PC-3 (cell line): ENCODE measurements at regions not wholly inside any gene's neighbourhood (a gene's known extent, or its start where the extent isn't known, plus 50 kb on each side); places are given as distances from the start of the nearest gene placed in this dataset.

ENCODE experiments used
- EZH2 ChIP-seq: fragments of 300-600 bp; sonication (generic); IDR thresholded peaks from one replicate; pipeline ENCODE4 v1.6.1; 2017; ENCODE audit warnings: antibody characterized with exemption, mild to moderate bottlenecking, low read length; ENCODE audit not compliant: unreplicated experiment
- EZH2phosphoT487 ChIP-seq: fragments of 300-600 bp; sonication (generic); IDR thresholded peaks from 2 replicates; pipeline ENCODE4 v1.6.1; 2018; ENCODE audit warnings: mild to moderate bottlenecking, antibody characterized with exemption, low read length, borderline replicate concordance
- TF ChIP-seq, protein P1 (sequence below): fragments of 300-600 bp; sonication (generic); conservative IDR thresholded peaks from 2 replicates; pipeline ENCODE4 v1.5.1; 2017; ENCODE audit warnings: antibody characterized with exemption, low read depth, mild to moderate bottlenecking, low read length

- TF ChIP-seq, protein P1, sequence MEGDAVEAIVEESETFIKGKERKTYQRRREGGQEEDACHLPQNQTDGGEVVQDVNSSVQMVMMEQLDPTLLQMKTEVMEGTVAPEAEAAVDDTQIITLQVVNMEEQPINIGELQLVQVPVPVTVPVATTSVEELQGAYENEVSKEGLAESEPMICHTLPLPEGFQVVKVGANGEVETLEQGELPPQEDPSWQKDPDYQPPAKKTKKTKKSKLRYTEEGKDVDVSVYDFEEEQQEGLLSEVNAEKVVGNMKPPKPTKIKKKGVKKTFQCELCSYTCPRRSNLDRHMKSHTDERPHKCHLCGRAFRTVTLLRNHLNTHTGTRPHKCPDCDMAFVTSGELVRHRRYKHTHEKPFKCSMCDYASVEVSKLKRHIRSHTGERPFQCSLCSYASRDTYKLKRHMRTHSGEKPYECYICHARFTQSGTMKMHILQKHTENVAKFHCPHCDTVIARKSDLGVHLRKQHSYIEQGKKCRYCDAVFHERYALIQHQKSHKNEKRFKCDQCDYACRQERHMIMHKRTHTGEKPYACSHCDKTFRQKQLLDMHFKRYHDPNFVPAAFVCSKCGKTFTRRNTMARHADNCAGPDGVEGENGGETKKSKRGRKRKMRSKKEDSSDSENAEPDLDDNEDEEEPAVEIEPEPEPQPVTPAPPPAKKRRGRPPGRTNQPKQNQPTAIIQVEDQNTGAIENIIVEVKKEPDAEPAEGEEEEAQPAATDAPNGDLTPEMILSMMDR, result no peak
- TF ChIP-seq EZH2 (no peak), EZH2phosphoT487 (no peak)
Observed at GRCh38 chr11:109196016-109196415, 226.0 kb upstream of the C11orf87 start.
